Lower lobe of right lung (tissue), 2 donors: ENCODE measurements at regions not wholly inside any gene's neighbourhood (a gene's known extent, or its start where the extent isn't known, plus 50 kb on each side); places are given as distances from the start of the nearest gene placed in this dataset.

ENCODE experiments used
- ATAC-seq, 2 donors: fragments of 200-7000 bp; cut with Tn5 transposase; one replicate each; pipeline ENCODE4 v1.9.1; 2020 to 2022; ENCODE audit warnings: mild to moderate bottlenecking in 2 of 2, moderate library complexity in 2 of 2
- DNase-seq: peaks from one replicate; pipeline ENCODE4 v3.0.0-alpha.2; 2020
- H3K27ac ChIP-seq: fragments of 200-600 bp; one replicate; pipeline ENCODE4 v1.8.0; 2022
- H3K27me3 ChIP-seq: fragments of 200-600 bp; one replicate; pipeline ENCODE4 v1.8.0; 2022; ENCODE audit warnings: low read depth
- H3K36me3 ChIP-seq: fragments of 200-600 bp; one replicate; pipeline ENCODE4 v1.8.0; 2022; ENCODE audit warnings: mild to moderate bottlenecking
- H3K4me1 ChIP-seq: fragments of 200-600 bp; one replicate; pipeline ENCODE4 v1.8.0; 2022
- H3K4me3 ChIP-seq: fragments of 200-600 bp; one replicate; pipeline ENCODE4 v1.8.0; 2022; ENCODE audit warnings: mild to moderate bottlenecking
- H3K9me3 ChIP-seq: fragments of 200-600 bp; one replicate; pipeline ENCODE4 v1.8.0; 2022
- intact Hi-C: fragments of 100-400 bp; cut with DNase I; formaldehyde crosslinking; loops from one replicate; pipeline ENCODE4 v1.11.0; 2022
- TF ChIP-seq, protein P1 (sequence below): fragments of 200-600 bp; IDR thresholded peaks from one replicate; pipeline ENCODE4 v1.8.0; 2022; ENCODE audit warnings: antibody characterized with exemption, mild to moderate bottlenecking
- donor health status: DM: no; HTN: yes; CAD: no; lungs with severe emphysema.

DNA sequence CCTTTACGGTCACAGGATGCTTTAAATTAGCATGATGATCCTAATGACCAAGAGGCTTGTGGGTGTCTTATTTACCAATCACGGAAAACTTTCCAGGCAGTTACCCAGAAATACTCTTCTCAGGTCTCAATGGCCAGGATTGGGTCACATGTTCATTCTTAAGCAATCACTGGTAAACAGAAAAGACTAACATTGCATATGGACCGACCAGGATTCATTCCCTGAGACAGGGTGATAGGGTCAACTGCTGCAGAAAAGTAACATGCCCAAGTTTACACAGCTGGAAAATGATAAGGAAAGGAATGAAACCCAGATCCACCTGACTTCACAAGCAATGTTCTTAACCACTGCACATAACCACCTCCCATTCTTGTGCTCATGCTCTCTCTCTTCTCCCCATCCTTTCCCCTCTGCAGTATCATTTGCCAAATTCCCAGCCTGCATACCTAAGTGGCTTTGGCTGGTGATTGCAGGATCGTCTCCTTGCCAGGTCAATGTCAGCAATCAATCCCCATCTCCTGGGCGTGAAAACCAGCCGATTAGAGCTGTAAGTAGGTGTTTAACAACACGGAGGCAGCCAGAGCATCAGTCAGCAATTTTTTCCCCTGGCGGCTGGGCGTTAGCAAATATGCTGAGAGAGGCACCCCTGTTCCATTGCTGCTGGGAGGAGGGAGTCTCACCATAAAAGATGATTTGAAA is 219.4 kb downstream of the NMUR2 start:
- DNase-seq (no peak), ATAC-seq (no peak)
- no peaks in the 10 kb centered on the region for H3K36me3 ChIP-seq

DNA sequence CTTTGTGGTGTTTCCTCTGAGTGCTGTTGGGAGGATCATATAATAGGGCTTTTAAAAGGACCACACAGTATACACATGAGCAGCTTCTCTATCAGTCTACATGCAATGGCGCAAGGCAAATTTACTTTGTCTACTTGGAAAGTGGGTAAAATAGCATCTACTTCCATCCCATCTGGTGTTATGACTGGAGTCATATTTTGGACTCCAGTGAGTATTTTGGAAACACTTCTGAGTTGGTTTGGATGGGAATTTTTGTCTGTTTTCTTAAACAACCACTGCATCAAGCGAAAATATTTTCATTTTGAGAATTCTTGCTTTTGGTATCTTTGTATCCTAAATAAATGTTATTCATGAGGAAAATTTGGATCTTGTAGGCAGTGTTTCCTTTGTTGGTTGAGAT is 220.8 kb downstream of the NMUR2 start:
- Histone ChIP-seq H3K27me3 (no peaks in the 10 kb centered on the region), H3K27ac (no peak overlapping the region), H3K9me3 (peaks cover 3% of the 10 kb centered on the region), H3K4me3 (no peak overlapping the region), H3K4me1 (no peaks in the 10 kb centered on the region), H3K36me3 (no peaks in the 10 kb centered on the region)
- intact Hi-C loops = no loop called here
- TF ChIP-seq, protein P1, sequence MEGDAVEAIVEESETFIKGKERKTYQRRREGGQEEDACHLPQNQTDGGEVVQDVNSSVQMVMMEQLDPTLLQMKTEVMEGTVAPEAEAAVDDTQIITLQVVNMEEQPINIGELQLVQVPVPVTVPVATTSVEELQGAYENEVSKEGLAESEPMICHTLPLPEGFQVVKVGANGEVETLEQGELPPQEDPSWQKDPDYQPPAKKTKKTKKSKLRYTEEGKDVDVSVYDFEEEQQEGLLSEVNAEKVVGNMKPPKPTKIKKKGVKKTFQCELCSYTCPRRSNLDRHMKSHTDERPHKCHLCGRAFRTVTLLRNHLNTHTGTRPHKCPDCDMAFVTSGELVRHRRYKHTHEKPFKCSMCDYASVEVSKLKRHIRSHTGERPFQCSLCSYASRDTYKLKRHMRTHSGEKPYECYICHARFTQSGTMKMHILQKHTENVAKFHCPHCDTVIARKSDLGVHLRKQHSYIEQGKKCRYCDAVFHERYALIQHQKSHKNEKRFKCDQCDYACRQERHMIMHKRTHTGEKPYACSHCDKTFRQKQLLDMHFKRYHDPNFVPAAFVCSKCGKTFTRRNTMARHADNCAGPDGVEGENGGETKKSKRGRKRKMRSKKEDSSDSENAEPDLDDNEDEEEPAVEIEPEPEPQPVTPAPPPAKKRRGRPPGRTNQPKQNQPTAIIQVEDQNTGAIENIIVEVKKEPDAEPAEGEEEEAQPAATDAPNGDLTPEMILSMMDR = no peak
- DNase-seq (no peak), ATAC-seq (no peak)

More for the DNA sequence above, 219.4 kb downstream of the NMUR2 start:
- intact Hi-C loops = no loop called here
- no peaks in the 10 kb centered on the region for H3K4me1 ChIP-seq
- peaks cover 3% of the 10 kb centered on the region for H3K9me3 ChIP-seq
- H3K4me3 ChIP-seq = no peak overlapping the region
- H3K27ac ChIP-seq = no peak overlapping the region
- no peaks in the 10 kb centered on the region for H3K27me3 ChIP-seq
- TF ChIP-seq, protein P1 = no peak

DNA sequence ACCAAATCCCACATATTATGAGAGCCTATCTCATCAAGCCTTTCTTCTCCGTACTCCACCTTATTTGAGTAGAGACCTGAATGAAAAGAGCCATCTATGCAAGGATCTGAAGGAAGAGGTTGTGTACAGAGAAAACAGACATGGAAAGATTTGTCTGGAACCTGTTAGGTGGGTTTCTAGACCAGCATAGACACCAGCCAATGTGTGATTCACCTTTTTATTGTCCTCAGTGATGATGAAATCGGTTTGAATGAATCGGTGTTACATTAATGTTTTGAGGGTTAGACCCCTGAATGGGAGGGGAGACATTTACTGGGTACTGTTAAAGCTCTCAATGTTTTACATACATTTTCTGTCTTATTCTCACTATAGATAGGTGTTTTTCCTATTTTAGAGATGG is 223.6 kb downstream of the NMUR2 start:
- Histone ChIP-seq H3K4me1 (no peaks in the 10 kb centered on the region), H3K9me3 (no peaks in the 10 kb centered on the region), H3K27me3 (no peaks in the 10 kb centered on the region), H3K27ac (no peak overlapping the region), H3K36me3 (no peaks in the 10 kb centered on the region), H3K4me3 (no peak overlapping the region)
- intact Hi-C loops = no loop called here
- ATAC-seq (no peak), DNase-seq (no peak)
- TF ChIP-seq, protein P1 = no peak

DNA sequence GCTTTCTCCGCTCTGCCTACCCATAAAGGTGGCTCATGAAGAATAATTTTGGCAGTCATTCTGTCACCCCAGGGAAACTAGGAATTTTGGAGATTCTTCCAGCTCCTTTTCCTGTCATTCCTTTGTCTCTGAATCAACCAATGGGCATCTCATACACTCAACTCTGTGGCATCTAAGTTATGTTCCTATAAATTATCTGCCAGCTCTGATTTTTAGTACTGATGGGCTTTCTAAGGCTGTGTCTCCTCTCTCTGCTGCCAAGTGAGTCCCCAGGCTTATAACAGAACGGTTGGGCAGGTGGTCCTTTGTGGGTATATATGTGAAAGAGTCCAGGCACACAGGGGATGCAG is 226.8 kb downstream of the NMUR2 start:
- Histone ChIP-seq H3K36me3 (no peaks in the 10 kb centered on the region), H3K27ac (no peak overlapping the region), H3K4me1 (no peaks in the 10 kb centered on the region), H3K4me3 (no peak overlapping the region), H3K9me3 (no peaks in the 10 kb centered on the region), H3K27me3 (no peaks in the 10 kb centered on the region)
- intact Hi-C loops = no loop called here
- TF ChIP-seq, protein P1 = no peak
- ATAC-seq (no peak), DNase-seq (no peak)

DNA sequence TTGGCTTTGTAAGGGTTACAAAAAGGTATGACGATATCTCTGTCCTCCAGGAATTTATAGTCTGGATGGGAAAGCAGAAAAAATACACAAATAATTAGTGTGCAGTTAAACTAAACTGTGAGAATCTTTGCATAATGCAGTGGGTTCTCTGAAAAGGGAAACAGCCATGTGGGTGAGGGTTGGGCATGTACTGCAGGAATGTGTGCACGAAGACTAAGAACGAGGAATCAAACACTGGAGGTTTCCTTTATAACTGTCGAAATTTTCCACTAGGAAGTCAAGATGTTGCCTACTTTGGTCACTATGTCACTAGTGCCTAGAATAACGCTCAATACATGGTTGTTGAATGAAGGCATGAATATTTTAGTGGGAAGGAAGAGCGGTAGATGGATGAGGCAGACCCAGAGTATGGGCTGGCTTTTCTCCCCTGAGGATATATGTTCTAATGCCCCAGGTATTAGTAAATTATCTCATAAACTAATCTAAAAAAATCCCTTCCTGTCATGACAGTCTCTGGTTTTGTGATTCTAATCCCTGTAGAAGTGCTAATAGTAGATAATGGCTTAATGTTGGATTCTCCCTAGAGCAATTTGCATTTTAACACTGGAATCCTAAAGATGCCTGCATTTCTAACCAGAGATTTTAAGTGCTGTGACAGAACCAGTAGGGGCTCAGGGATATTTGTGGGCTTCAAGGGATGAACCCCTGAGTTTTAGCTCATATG is 227.3 kb downstream of the NMUR2 start:
- DNase-seq = no peak
- ATAC-seq = no peak

More for the DNA sequence above, 227.3 kb downstream of the NMUR2 start:
- Histone ChIP-seq H3K4me1 (no peaks in the 10 kb centered on the region), H3K9me3 (no peaks in the 10 kb centered on the region), H3K27ac (no peak overlapping the region), H3K4me3 (no peak overlapping the region), H3K27me3 (no peaks in the 10 kb centered on the region), H3K36me3 (no peaks in the 10 kb centered on the region)
- intact Hi-C loops = no loop called here
- TF ChIP-seq, protein P1 = no peak
